ENCODE measurements at regions not wholly inside any gene's neighbourhood (a gene's known extent, or its start where the extent isn't known, plus 50 kb on each side); places are given as distances from the start of the nearest gene placed in this dataset.

DNA sequence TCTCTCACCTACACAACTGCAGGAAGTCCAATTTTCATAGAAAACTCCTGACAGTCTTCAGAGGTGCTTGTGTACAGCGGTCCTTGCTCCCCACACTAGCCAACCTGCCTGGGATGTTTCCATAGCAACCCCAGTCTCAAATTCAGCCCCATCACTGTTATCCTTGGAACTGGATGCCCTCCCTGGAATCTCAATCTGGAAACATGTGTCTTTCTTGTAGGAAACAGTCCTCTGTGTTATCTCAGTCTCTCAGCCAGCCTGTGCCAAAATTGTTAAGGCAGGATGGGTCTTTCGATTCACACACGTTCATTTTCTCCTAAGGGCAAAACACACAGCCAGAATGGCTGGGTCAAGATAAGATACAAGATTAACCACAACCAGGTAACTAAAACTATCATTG is 295.5 kb upstream of the RND3 start:
- no peak for DNase-seq (ENCODE audit: low read depth)
- no peak overlapping the region for H3K4me3 ChIP-seq (ENCODE audit: low read depth, low read length)
- TF ChIP-seq POLR2A (IDR thresholded peaks at IDR 0.05; ENCODE audit: extremely low read depth, insufficient read length), result no peak
- TF ChIP-seq, protein P1, sequence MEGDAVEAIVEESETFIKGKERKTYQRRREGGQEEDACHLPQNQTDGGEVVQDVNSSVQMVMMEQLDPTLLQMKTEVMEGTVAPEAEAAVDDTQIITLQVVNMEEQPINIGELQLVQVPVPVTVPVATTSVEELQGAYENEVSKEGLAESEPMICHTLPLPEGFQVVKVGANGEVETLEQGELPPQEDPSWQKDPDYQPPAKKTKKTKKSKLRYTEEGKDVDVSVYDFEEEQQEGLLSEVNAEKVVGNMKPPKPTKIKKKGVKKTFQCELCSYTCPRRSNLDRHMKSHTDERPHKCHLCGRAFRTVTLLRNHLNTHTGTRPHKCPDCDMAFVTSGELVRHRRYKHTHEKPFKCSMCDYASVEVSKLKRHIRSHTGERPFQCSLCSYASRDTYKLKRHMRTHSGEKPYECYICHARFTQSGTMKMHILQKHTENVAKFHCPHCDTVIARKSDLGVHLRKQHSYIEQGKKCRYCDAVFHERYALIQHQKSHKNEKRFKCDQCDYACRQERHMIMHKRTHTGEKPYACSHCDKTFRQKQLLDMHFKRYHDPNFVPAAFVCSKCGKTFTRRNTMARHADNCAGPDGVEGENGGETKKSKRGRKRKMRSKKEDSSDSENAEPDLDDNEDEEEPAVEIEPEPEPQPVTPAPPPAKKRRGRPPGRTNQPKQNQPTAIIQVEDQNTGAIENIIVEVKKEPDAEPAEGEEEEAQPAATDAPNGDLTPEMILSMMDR (IDR thresholded peaks at IDR 0.05; ENCODE audit: low read depth, low read length), result no peak

DNA sequence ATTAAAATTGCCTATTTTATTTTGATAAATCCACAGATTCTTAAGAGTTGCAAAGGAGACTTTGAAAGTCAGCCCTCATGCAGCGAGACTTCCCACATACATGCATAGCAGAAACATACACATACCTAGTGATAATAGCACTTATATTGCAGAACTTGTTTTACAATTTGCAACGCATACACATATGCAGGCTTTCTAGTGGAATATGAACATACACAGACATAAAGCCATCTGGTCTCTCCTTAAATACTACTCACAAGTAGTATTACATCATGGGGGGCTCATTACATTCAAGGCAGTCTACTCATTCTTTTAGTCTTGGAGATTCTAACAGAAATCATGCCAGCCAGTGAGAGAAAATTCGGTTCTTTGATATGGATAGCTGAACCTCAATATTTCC is 295.1 kb upstream of the RND3 start:
- DNase-seq (ENCODE audit: low read depth), result no peak
- TF ChIP-seq, protein P1 (IDR thresholded peaks at IDR 0.05; ENCODE audit: low read depth, low read length), result no peak
- no peak for TF ChIP-seq MYC (IDR thresholded peaks at IDR 0.05; ENCODE audit: low read depth, low read length)
- no peak for TF ChIP-seq POLR2A (IDR thresholded peaks at IDR 0.05; ENCODE audit: extremely low read depth, insufficient read length)
- TF ChIP-seq, protein P2, sequence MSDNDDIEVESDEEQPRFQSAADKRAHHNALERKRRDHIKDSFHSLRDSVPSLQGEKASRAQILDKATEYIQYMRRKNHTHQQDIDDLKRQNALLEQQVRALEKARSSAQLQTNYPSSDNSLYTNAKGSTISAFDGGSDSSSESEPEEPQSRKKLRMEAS (IDR thresholded peaks at IDR 0.05; ENCODE audit: low read depth, low read length), result no peak
- H3K4me3 ChIP-seq (ENCODE audit: low read depth, low read length), result no peak overlapping the region

DNA sequence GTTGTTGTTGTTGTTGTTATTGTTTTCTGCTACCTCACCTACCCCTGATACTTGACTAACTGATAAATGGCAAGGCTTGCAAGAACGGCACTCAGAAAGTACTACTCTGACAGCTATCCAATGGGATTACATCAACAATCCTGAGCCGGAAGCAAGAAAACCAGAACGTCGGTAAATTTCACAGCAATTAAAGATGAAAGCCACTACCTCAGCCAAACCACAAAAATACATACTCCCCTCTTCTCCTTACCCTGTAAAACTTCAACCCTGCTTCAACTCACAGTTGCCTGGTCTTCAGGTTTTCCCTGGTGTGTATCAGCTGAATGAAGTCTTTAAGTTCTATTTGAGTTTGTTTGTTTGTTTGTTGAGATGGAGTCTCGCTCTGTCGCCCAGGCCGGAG is 293.7 kb upstream of the RND3 start:
- TF ChIP-seq, protein P2 (IDR thresholded peaks at IDR 0.05; ENCODE audit: low read depth, low read length), result no peak
- TF ChIP-seq MYC (IDR thresholded peaks at IDR 0.05; ENCODE audit: low read depth, low read length) (no peak), POLR2A (IDR thresholded peaks at IDR 0.05; ENCODE audit: extremely low read depth, insufficient read length) (no peak)
- TF ChIP-seq, protein P1 (IDR thresholded peaks at IDR 0.05; ENCODE audit: low read depth, low read length), result no peak
- H3K4me3 ChIP-seq (ENCODE audit: low read depth, low read length), result no peak overlapping the region
- no peak for DNase-seq (ENCODE audit: low read depth)

DNA sequence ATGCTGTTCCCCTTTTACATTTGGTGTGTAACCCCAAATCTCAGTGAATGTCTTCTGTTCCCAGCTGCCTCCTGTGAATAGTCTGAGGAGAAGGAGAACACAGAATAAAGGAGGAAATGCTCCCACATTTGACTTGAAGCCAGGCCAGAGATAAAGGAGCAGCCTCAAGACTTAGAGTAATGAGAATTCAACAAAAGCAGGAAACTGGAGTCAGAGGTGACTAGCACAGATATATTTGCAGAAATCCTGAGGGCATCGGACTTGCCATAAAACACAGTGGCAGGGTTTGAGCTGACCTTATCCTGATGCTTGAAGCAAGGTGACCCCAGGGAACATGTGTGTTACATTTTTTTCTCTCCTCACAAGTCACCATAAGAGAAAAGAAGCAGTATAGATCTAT is 291.4 kb upstream of the RND3 start:
- TF ChIP-seq, protein P1 (IDR thresholded peaks at IDR 0.05; ENCODE audit: low read depth, low read length), result no peak
- TF ChIP-seq MYC (IDR thresholded peaks at IDR 0.05; ENCODE audit: low read depth, low read length), result no peak
- H3K4me3 ChIP-seq (ENCODE audit: low read depth, low read length), result no peak overlapping the region
- no peak for DNase-seq (ENCODE audit: low read depth)

DNA sequence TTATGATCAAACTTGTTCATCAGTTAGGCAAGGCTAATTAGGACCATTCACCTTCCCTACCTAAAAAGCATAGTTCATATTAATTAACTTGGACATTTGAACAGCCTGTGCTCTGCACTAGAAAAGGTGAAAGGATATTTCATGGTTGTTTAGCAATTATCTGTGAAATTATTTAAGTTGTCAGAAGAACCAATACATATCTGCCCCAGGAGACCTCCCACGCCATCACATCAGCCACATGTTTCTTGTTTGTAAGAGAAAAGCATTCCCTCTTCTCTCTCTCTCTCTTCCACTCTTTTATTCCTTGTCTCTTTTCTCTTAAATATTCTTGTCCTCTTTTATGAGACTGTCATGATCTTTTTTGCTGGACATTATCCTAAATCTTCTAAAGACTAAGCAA is 282.0 kb upstream of the RND3 start:
- TF ChIP-seq, protein P1 (IDR thresholded peaks at IDR 0.05; ENCODE audit: low read depth, low read length), result no peak
- TF ChIP-seq MYC (IDR thresholded peaks at IDR 0.05; ENCODE audit: low read depth, low read length) (no peak), POLR2A (IDR thresholded peaks at IDR 0.05; ENCODE audit: extremely low read depth, insufficient read length) (no peak)
- TF ChIP-seq, protein P2 (IDR thresholded peaks at IDR 0.05; ENCODE audit: low read depth, low read length), result no peak
- H3K4me3 ChIP-seq (ENCODE audit: low read depth, low read length), result no peak overlapping the region
- no peak for DNase-seq (ENCODE audit: low read depth)

DNA sequence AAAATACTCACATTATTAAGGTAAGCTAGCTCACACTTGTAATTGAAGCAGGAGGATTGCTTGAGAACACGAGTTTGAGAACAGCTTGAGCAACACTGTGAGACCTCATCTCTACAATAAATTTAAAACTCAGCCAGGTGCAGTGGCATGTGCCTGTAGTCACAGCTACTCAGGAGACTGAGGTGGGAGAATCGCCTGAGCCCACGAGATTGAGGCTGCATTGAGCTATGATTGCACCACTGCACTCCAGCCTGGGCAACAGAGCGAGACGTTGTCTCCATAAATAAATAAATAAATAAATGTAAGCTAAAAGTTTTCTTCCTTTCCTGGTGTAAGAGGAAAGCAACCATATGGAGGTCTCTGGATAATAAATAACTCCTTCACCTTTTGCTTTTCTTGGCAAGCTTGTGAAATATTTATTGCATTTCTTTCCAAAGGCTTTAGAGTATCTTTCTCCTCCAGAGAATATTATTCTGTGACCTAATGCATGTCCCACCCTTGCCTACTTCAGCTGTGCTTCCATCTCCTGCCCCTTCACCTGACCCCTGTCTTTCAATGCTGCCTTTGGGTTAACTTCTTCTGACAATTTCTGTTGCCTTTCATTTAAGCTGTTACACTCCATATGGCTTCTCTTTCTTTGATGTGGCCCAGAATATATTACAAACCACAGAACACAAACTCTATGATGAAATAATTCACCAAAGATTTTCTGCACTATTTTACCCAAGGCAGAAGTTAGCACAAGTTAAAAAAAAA is 280.7 kb upstream of the RND3 start:
- no peak for DNase-seq (ENCODE audit: low read depth)
- no peak for TF ChIP-seq MYC (IDR thresholded peaks at IDR 0.05; ENCODE audit: low read depth, low read length)
- TF ChIP-seq, protein P1 (IDR thresholded peaks at IDR 0.05; ENCODE audit: low read depth, low read length), result no peak
- TF ChIP-seq, protein P2 (IDR thresholded peaks at IDR 0.05; ENCODE audit: low read depth, low read length), result no peak
- no peak for TF ChIP-seq POLR2A (IDR thresholded peaks at IDR 0.05; ENCODE audit: extremely low read depth, insufficient read length)
- H3K4me3 ChIP-seq (ENCODE audit: low read depth, low read length), result no peak overlapping the region

Data from NB4 (cell line).